ENCODE measurements at regions not wholly inside any gene's neighbourhood (a gene's known extent, or its start where the extent isn't known, plus 50 kb on each side); places are given as distances from the start of the nearest gene placed in this dataset.

GRCh38 chr5:54363669-54364068 is 53.3 kb upstream of the ARL15 start:
- DNase-seq (no peak), ATAC-seq (no peak)
- Histone ChIP-seq H3K4me1 (peaks cover 0 to 18% (median 2%) of the 10 kb centered on the region in 4 donors), H3K27ac (no peak overlapping the region), H3K4me3 (no peak overlapping the region), H3K9me3 (no peaks in the 10 kb centered on the region), H3K36me3 (no peaks in the 10 kb centered on the region), H3K27me3 (no peaks in the 10 kb centered on the region)
- no peak for TF ChIP-seq POLR2A (IDR thresholded peaks at IDR 0.05)
- intact Hi-C loops (cut with DNase I), result no loop called here

- no peak for ATAC-seq
- H3K4me3 ChIP-seq, result no peak overlapping the region
Measured at GRCh38 chr5:54362992-54363625, 52.7 kb upstream of the ARL15 start.

GRCh38 chr5:54362434-54362833 is 52.1 kb upstream of the ARL15 start:
- no peaks in the 10 kb centered on the region for H3K27me3 ChIP-seq
- TF ChIP-seq CTCF (IDR thresholded peaks at IDR 0.05) (no peak), POLR2A (IDR thresholded peaks at IDR 0.05) (no peak)
- no peak overlapping the region for H3K27ac ChIP-seq
- no peak overlapping the region for H3K4me3 ChIP-seq
- H3K4me1 ChIP-seq, result peaks cover 0 to 18% (median 2%) of the 10 kb centered on the region in 4 donors
- H3K36me3 ChIP-seq, result no peaks in the 10 kb centered on the region
- no peaks in the 10 kb centered on the region for H3K9me3 ChIP-seq
- no peak for DNase-seq
- 57% methylated on average over 2 of the region's 2 CpGs for WGBS (ENCODE audit: insufficient coverage, low coverage, low lambda C conversion rate, missing lambda C conversion rate)
- intact Hi-C loops (cut with DNase I), result no loop called here
- no peak for ATAC-seq

More at GRCh38 chr5:54362992-54363625, 52.7 kb upstream of the ARL15 start:
- intact Hi-C loops (cut with DNase I), result no loop called here
- no peak for DNase-seq
- Histone ChIP-seq H3K36me3 (no peaks in the 10 kb centered on the region), H3K27me3 (no peaks in the 10 kb centered on the region), H3K4me1 (peaks cover 0 to 18% (median 2%) of the 10 kb centered on the region in 4 donors), H3K9me3 (no peaks in the 10 kb centered on the region), H3K27ac (no peak overlapping the region)
- TF ChIP-seq CTCF (IDR thresholded peaks at IDR 0.05), result no peak
- no peak for TF ChIP-seq POLR2A (IDR thresholded peaks at IDR 0.05)

GRCh38 chr5:54361691-54362411 is 51.5 kb upstream of the ARL15 start:
- intact Hi-C loops (cut with DNase I), result no loop called here

More at GRCh38 chr5:54361691-54362411, 51.5 kb upstream of the ARL15 start:
- Histone ChIP-seq H3K4me3 (no peak overlapping the region), H3K4me1 (peaks cover 0 to 18% (median 2%) of the 10 kb centered on the region in 4 donors), H3K9me3 (no peaks in the 10 kb centered on the region), H3K36me3 (no peaks in the 10 kb centered on the region), H3K27ac (no peak overlapping the region), H3K27me3 (no peaks in the 10 kb centered on the region)
- TF ChIP-seq POLR2A (IDR thresholded peaks at IDR 0.05) (no peak), CTCF (IDR thresholded peaks at IDR 0.05) (no peak)
- ATAC-seq, result peak; percentile 37 to 53 (median 48)
- 39% methylated on average over 6 of the region's 6 CpGs for WGBS (ENCODE audit: insufficient coverage, low coverage, low lambda C conversion rate, missing lambda C conversion rate)
- DNase-seq, result no peak
